ENCODE measurements at regions not wholly inside any gene's neighbourhood (a gene's known extent, or its start where the extent isn't known, plus 50 kb on each side); places are given as distances from the start of the nearest gene placed in this dataset.

DNA sequence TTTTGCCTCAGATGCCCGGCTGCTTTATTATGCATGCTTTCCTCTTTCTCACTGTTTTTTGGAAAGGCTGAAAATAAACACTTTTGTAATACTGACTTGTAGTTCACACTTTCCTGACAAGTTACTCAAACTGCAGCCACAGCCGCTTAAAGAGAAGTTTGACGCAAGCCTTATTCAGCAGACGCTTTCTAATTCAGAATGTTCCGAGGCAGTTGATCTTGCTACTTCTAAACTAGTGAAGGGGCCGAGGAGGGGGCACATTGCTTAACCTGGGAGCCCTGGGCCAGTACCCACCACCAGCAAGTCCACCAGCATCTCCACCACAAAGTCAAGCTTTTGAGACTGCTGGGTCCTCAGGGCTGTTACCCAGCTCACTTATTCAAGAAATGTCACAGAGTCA, 71.8 kb upstream of the SPRED2 start:
- DNase-seq = no peak

DNA sequence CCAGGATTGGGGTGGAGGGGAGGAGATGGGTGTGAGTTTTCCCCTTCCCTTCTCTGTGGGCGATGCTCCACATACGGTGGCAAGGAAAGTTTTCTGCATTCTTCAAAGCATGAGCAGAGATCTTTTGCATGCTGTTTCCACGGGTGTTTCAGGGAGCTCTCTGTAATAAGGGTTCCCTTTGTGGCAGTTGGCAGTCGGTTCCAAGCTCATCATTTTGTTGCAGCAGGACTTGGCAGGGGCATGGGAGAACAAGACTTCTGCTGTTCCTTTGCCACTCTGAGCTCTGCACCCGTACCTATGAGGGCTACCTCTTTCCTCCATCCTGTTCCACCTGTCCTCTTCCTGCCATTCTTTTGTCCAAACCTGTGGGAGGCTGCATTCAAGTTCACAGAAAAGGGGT, 71.3 kb upstream of the SPRED2 start:
- no peak for DNase-seq

DNA sequence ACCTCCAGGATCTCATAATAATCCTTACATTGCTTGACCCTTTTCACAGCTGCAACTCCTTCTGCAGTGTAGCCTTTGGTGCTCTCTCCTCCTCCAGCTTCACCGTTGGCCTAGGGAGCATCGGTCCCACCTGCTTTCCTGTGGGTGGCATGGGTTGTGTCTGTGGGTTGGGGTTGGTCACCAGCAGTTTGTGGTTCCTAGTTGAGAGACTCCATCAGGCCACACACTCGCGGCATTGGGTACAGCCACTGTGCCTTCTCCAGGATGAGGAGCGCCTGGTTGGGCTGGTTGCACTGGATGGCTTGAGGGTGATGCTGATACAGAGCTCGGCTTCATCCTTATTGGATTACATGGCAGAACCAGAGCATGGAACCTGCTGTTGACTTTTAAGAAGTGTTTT, 69.4 kb upstream of the SPRED2 start:
- no peak for DNase-seq

DNA sequence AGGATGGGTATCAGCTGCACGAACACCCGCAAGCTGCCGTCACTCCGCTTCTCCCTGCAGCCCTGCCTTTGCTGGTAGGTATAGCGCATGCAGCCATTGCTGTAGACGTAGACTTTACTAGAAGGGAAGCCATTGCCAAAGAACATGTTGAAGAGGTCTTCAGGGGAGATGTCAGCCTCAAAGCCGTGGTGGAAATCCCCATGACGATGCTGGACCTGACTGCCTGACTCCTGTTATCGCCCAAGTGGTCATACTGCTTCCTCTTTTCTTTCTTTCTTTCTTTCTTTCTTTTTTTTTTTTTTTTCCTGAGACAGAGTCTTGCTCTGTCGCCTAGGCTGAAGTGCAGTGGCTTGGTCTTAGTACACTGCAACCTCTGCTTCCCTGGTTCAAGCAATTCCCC, 68.7 kb upstream of the SPRED2 start:
- no peak for DNase-seq

DNA sequence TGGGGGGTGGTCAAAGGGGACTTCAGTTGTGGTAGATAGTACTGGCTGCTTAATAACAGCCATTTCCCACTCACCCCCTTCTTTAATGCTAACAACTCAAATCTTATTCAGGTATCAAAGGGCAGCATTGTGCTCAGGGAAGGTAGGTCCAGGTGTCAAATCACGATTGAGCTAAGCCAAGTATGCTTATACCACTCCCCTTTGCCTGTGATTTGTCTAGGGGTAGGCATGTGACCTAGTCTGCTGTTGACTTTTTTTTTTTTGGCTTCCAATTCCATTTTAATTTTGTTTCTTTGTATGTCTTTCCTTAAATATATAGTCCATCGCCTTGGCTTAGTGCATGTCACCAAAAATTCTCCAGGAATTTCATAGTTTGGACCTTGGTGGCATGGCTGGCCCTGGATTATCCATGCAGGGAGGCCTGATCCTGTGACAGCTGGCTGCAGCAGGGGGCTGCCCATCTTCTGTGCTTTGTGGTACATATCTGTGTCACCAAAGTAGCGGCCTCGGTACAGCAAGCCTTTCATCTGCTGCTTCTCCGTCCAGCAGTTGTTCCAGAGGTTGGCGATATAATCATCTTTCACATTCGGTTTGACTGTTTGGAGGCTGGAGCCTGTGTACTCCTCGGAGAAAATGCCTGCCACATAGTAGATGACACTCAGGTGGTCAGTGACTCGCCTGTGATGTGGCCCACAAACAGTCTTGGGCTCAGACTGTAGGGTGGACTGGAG, 68.1 kb upstream of the SPRED2 start:
- DNase-seq = no peak

DNA sequence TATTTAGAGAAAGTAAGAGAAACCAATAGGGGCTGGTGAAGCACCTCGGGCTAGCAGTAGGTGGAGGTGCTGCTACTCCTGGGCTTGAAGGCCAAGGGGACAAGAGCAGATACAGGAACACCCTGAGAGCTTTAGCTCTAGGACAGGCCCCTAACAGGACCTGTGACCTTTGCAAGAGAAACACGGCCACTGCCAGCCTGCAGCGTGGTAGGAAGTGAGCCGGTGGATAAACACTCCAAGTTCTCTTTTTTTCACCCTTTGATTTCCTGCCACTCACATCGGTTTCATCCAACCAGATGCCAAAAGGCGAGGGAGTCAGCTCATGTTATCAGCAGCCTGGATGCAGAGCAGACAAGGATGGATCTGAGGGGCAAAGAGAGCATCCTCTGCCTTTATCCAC, 66.8 kb upstream of the SPRED2 start:
- no peak for DNase-seq

DNA sequence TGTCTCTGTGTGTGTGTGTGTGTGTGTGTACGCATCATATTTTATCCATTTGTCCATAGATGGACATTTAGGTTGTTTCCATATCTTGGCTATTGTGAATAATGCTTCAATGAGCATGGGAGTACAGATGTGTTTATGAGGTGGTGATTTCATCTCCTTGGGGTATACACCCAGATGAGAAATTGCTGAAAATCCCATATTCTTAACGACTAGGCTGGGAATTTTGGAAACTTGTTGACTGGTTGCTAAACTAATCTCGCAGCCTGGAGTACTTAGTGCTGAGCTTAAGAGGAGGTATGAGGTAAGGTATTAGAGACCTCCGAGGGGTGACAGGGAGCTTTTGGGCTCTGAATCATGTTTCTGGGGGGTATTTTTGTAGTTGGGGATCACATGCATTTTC, 66.0 kb upstream of the SPRED2 start:
- DNase-seq = no peak

GRCh38 chr2:65495251-65495877, 63.0 kb upstream of the SPRED2 start:
- no peak for DNase-seq

- no peak for DNase-seq
Measured at GRCh38 chr2:65494078-65494477, 61.7 kb upstream of the SPRED2 start.

DNA sequence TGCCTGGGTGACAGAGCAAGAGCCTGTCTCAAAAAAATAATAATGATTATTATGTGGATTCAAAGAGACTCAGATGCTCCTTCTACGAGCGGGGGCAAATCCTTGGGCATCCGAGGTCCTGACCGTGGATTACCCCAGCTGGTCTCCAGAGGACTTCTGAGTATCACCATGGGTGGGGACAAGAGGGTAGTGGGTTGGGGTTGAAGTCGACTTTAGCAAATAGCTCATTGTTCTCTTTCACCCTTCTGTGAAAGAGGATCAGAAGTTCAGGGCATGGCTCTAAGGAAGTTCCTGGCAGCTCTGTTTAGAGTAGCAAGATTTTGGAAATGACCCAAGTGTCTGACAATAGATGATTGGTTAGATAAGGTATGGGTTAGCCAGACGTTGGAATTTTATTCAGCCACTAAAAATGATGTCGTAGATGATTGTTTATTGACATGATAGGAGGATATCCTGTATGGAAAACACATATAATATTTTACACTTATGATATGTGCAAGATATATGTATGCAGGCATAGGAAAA, 59.0 kb upstream of the SPRED2 start:
- DNase-seq = no peak

DNA sequence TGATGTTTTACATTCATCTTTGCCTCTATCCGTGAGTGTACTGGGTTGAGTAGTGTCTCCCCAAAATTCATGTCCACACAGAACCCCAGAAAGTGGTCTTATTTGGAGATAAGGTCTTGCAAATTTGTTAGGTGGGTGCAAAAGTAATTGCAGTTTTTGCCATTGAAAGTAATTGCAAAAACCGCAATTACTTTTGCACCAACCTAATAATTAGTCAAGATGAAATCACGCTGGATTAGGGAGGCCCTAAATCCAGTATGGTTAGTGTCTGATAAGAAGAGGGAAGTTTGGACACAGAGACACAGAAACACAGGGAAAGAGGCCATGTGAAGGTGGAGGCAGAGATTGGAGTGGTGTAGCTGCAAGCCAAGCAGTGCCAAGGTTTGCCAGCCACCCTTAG, 57.8 kb upstream of the SPRED2 start:
- DNase-seq = no peak

- no peak for DNase-seq
Measured at GRCh38 chr2:65489269-65489668, 56.9 kb upstream of the SPRED2 start.

GRCh38 chr2:65488527-65488926, 56.1 kb upstream of the SPRED2 start:
- DNase-seq = no peak

GRCh38 chr2:65487404-65487803, 55.0 kb upstream of the SPRED2 start:
- DNase-seq = no peak

- DNase-seq = no peak
Measured at GRCh38 chr2:65486802-65487201, 54.4 kb upstream of the SPRED2 start.

- DNase-seq = no peak
Measured at GRCh38 chr2:65486282-65486681, 53.9 kb upstream of the SPRED2 start.

DNA sequence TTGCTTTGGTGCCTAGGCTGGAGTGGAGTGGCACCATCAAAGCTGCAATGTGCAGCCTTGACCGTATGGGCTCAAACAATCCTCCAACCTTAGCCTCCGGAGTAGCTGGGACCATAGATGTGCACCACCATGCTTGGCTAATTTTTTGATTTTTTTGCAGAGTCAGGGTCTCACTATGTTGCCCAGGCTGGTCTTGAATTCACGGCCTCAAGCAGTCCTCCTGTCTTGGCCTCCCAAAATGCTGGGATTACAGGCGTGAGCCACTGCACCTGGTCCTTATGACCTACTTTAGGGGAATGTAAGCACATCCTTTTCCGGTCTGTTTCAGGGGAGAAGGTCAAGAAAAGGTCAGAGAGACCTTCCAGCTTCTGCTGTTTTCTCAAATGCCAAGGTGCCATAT, 53.4 kb upstream of the SPRED2 start:
- no peak for DNase-seq

- DNase-seq = no peak
Measured at GRCh38 chr2:65483763-65484162, 51.4 kb upstream of the SPRED2 start.

DNA sequence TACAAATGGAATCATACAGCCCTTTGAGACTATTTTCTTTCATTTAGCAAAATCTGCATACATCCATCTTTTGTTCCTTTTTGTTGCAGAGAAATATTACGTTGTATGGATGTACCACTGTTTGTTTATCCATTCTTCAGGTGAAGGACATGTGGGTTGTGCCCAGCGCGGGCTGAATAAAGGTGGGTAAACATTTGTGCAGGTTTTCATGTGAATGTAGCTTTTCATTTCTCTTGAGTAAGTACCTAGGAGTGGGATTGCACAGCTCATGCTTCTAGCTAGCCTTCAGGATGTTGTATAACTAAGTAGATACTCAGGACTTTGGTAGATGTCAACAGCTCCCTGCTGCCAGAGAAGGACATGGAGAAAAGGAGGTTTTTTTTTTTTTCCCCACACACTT, 50.6 kb upstream of the SPRED2 start:
- no peak for DNase-seq
